Sigmoid colon (tissue), 6 donors: ENCODE measurements at regions not wholly inside any gene's neighbourhood (a gene's known extent, or its start where the extent isn't known, plus 50 kb on each side); places are given as distances from the start of the nearest gene placed in this dataset.

Experiments
- DNase-seq: peaks from one replicate; pipeline ENCODE4 v3.0.0-alpha.2; 2019
- H3K27ac ChIP-seq, 4 donors: fragments of 200-600 bp; sonication (generic); one replicate each; pipeline ENCODE4 v1.5.1; 2016 to 2019; ENCODE audit warnings: mild to moderate bottlenecking in 1 of 4
- H3K27me3 ChIP-seq, 3 donors: fragments of 200-600 bp; sonication (generic); one replicate each; pipeline ENCODE4 v1.5.1; 2019; ENCODE audit warnings: mild to moderate bottlenecking in 1 of 3
- H3K36me3 ChIP-seq, 4 donors: fragments of 200-600 bp; sonication (generic); one replicate each; pipeline ENCODE4 v1.5.1; 2016 to 2019
- H3K4me1 ChIP-seq, 4 donors: fragments of 200-600 bp; sonication (generic); one replicate each; pipeline ENCODE4 v1.5.1; 2017 to 2019
- H3K4me3 ChIP-seq, 4 donors: fragments of 200-600 bp; sonication (generic); one replicate each; pipeline ENCODE4 v1.5.1; 2017 to 2019; ENCODE audit warnings: mild to moderate bottlenecking in 2 of 4, moderate library complexity in 1 of 4
- H3K9me3 ChIP-seq, 4 donors: fragments of 200-600 bp in 3 of 4; sonication (generic) in 3 of 4; one replicate each; pipeline versions ENCODE4 v1.5.1 to v1.6.1; 2013 to 2019
- CTCF ChIP-seq, 4 experiments: fragments of 450-650 bp in 3 of 4; fragments of 200-600 bp in 1 of 4; IDR thresholded peaks; one replicate each; pipeline ENCODE4 v1.5.1; 2016 to 2019; ENCODE audit warnings: antibody characterized with exemption in 4 of 4, mild to moderate bottlenecking in 3 of 4, moderate library complexity in 2 of 4
- EP300 ChIP-seq, 4 donors: sonication (generic); formaldehyde crosslinking; IDR thresholded peaks; one replicate each; pipeline ENCODE4 v1.6.1; 2017; ENCODE audit warnings: antibody characterized with exemption in 4 of 4
- POLR2A ChIP-seq, 2 donors: fragments of 450-650 bp; IDR thresholded peaks; one replicate each; pipeline ENCODE4 v1.6.1; 2016; ENCODE audit warnings: antibody characterized with exemption in 2 of 2, mild to moderate bottlenecking in 2 of 2, moderate library complexity in 2 of 2
- POLR2AphosphoS5 ChIP-seq, 4 donors: sonication (generic); formaldehyde crosslinking; IDR thresholded peaks; one replicate each; pipeline ENCODE4 v1.6.1; 2017; ENCODE audit warnings: antibody characterized with exemption in 4 of 4
- WGBS, 2 donors: extraction: QIAGEN DNeasy Blood & Tissue Kit; methylation state at CpG; one replicate each; pipeline ENCODE4 v1.1.7; 2013; 5-methylcytosine and 5-hydroxymethylcytosine counted together
- intact Hi-C: fragments of 100-400 bp; cut with DNase I; formaldehyde crosslinking; loops from one replicate; pipeline ENCODE4 v1.15.1; 2023
- donor health status: healthy with polysubstance abuse.
- donor health status: healthy.

GRCh38 chr4:181933471-181933870 lies 309.7 kb upstream of the TENM3 start:
- Histone ChIP-seq H3K4me1 (no peaks in the 10 kb centered on the region), H3K27ac (no peak overlapping the region), H3K9me3 (peaks cover 0 to 3% (median 0%) of the 10 kb centered on the region in 4 donors), H3K36me3 (no peaks in the 10 kb centered on the region), H3K27me3 (no peaks in the 10 kb centered on the region), H3K4me3 (no peak overlapping the region)
- WGBS, 2 donors = 85 to 86% methylated on average over 4 of the region's 4 CpGs
- TF ChIP-seq POLR2A (IDR thresholded peaks at IDR 0.05) = no peak
- no peak for TF ChIP-seq EP300 (IDR thresholded peaks at IDR 0.05)
- no peak for TF ChIP-seq CTCF (IDR thresholded peaks at IDR 0.05)
- no peak for TF ChIP-seq POLR2AphosphoS5 (IDR thresholded peaks at IDR 0.05)
- no peak for DNase-seq
- intact Hi-C loops = no loop called here

- no peak for TF ChIP-seq CTCF (IDR thresholded peaks at IDR 0.05)
- TF ChIP-seq POLR2AphosphoS5 (IDR thresholded peaks at IDR 0.05) = no peak
- TF ChIP-seq EP300 (IDR thresholded peaks at IDR 0.05) = no peak
- no peak for TF ChIP-seq POLR2A (IDR thresholded peaks at IDR 0.05)
- WGBS, 2 donors = 30 to 67% methylated on average over 4 of the region's 4 CpGs
- no peak overlapping the region for H3K4me3 ChIP-seq
- H3K27me3 ChIP-seq = no peaks in the 10 kb centered on the region
- no peaks in the 10 kb centered on the region for H3K36me3 ChIP-seq
- DNase-seq = no peak
- peaks cover 0 to 10% (median 0%) of the 10 kb centered on the region in 4 donors for H3K4me1 ChIP-seq
- no peak overlapping the region for H3K27ac ChIP-seq
- intact Hi-C loops = no loop called here
- no peaks in the 10 kb centered on the region for H3K9me3 ChIP-seq
Measured at GRCh38 chr4:181938631-181939030, 304.6 kb upstream of the TENM3 start.

- whole genome bisulfite sequencing, 2 donors = 74 to 75% methylated on average over 15 of the region's 15 CpGs
- TF ChIP-seq EP300 (IDR thresholded peaks at IDR 0.05) = no peak
- no peak overlapping the region for H3K27ac ChIP-seq
Measured at GRCh38 chr4:181939199-181939945, 303.8 kb upstream of the TENM3 start.

DNA sequence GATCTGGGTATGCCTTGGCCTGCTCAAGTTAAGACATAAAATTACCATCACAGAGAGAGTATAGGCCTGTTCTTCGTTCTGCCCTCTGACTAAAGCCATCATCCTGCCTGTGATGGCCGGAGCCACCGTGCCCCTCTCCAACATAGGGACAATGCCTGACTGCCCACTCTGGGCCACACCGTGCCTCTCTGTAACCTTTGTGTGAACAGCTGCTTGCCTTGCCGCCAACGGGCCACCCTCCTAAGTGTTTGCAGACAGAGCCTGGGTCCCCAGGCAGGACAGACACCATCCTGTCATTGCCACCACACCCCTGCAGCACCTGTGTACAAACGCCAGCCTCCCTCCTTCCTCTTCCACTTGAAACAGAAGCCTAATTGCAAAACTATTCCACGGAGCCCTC lies 298.7 kb upstream of the TENM3 start:
- WGBS, 2 donors = 67 to 77% methylated on average over 8 of the region's 8 CpGs
- H3K9me3 ChIP-seq = no peaks in the 10 kb centered on the region
- no peak for TF ChIP-seq POLR2AphosphoS5 (IDR thresholded peaks at IDR 0.05)
- no peak for TF ChIP-seq CTCF (IDR thresholded peaks at IDR 0.05)
- no peak for TF ChIP-seq EP300 (IDR thresholded peaks at IDR 0.05)
- TF ChIP-seq POLR2A (IDR thresholded peaks at IDR 0.05) = no peak
- no peaks in the 10 kb centered on the region for H3K36me3 ChIP-seq
- H3K27ac ChIP-seq = no peak overlapping the region
- no peak for DNase-seq
- peaks cover 0 to 4% (median 0%) of the 10 kb centered on the region in 4 donors for H3K4me1 ChIP-seq
- H3K4me3 ChIP-seq = no peak overlapping the region
- intact Hi-C loops = no loop called here
- no peaks in the 10 kb centered on the region for H3K27me3 ChIP-seq

More at GRCh38 chr4:181939199-181939945, 303.8 kb upstream of the TENM3 start:
- DNase-seq = no peak
- peaks cover 0 to 10% (median 0%) of the 10 kb centered on the region in 4 donors for H3K4me1 ChIP-seq
- intact Hi-C loops = no loop called here
- no peaks in the 10 kb centered on the region for H3K9me3 ChIP-seq
- H3K4me3 ChIP-seq = peak overlapping the region in 2 of 4 donors; percentile 1 to 15
- no peaks in the 10 kb centered on the region for H3K36me3 ChIP-seq
- no peaks in the 10 kb centered on the region for H3K27me3 ChIP-seq

GRCh38 chr4:181946902-181947301 lies 296.3 kb upstream of the TENM3 start:
- H3K36me3 ChIP-seq = no peaks in the 10 kb centered on the region
- no peaks in the 10 kb centered on the region for H3K27me3 ChIP-seq
- 27 to 72% methylated on average over 4 of the region's 4 CpGs for WGBS, 2 donors
- H3K9me3 ChIP-seq = no peaks in the 10 kb centered on the region
- H3K4me1 ChIP-seq = peaks cover 0 to under 1% (median 0%) of the 10 kb centered on the region in 4 donors
- intact Hi-C loops = no loop called here
- H3K4me3 ChIP-seq = no peak overlapping the region
- no peak overlapping the region for H3K27ac ChIP-seq
- TF ChIP-seq CTCF (IDR thresholded peaks at IDR 0.05) = no peak
- TF ChIP-seq POLR2A (IDR thresholded peaks at IDR 0.05) = no peak
- no peak for TF ChIP-seq POLR2AphosphoS5 (IDR thresholded peaks at IDR 0.05)
- no peak for TF ChIP-seq EP300 (IDR thresholded peaks at IDR 0.05)
- no peak for DNase-seq
